ENCODE measurements at regions not wholly inside any gene's neighbourhood (a gene's known extent, or its start where the extent isn't known, plus 50 kb on each side); places are given as distances from the start of the nearest gene placed in this dataset.

GRCh38 chr22:34760276-34761008 is 305.5 kb upstream of the ISX start:
- no peak for DNase-seq (ENCODE audit: low spot score)
- Histone ChIP-seq H3K27ac (ENCODE audit: low read depth in 1 of 2, low read length in 2 of 2) (no peak overlapping the region), H3K36me3 (ENCODE audit: control insufficient read depth in 4 of 4, insufficient read depth in 3 of 4, low read depth in 1 of 4, low read length in 3 of 4) (no peaks in the 10 kb centered on the region), H3K9ac (ENCODE audit: low read depth in 1 of 2, low read length in 2 of 2) (no peak overlapping the region), H3K4me1 (ENCODE audit: control insufficient read depth in 4 of 4, insufficient read depth in 4 of 4, low read length in 3 of 4) (no peaks in the 10 kb centered on the region), H3K4me3 (ENCODE audit: low read depth in 1 of 3, low read length in 3 of 3) (no peak overlapping the region), H3K9me3 (ENCODE audit: control insufficient read depth in 4 of 4, low read length in 3 of 4) (peaks cover 0 to 2% (median 0%) of the 10 kb centered on the region in 4 donors), H3K27me3 (ENCODE audit: control insufficient read depth in 4 of 4, insufficient read depth in 4 of 4, low read length in 3 of 4) (peaks cover 0 to 18% (median 3%) of the 10 kb centered on the region in 4 donors)
- WGBS, result 78% methylated on average over 8 of the region's 8 CpGs
- TF ChIP-seq FOXA2 (IDR thresholded peaks at IDR 0.05) (no peak), FOXA1 (IDR thresholded peaks at IDR 0.05) (no peak), GABPA (IDR thresholded peaks at IDR 0.05 in 1 of 2, conservative IDR thresholded peaks at IDR 0.05 in 1 of 2) (no peak), REST (IDR thresholded peaks at IDR 0.05) (no peak), CTCF (IDR thresholded peaks at IDR 0.05; ENCODE audit: low read depth, low read length, missing input control) (no peak), EGR1 (IDR thresholded peaks at IDR 0.05; ENCODE audit: low read depth in 2 of 2) (no peak), TAF1 (conservative IDR thresholded peaks at IDR 0.05) (no peak), NR2F2 (IDR thresholded peaks at IDR 0.05) (no peak), SP1 (IDR thresholded peaks at IDR 0.05) (no peak), JUND (IDR thresholded peaks at IDR 0.05) (no peak), RXRA (IDR thresholded peaks at IDR 0.05) (no peak), RAD21 (IDR thresholded peaks at IDR 0.05) (no peak), MAX (IDR thresholded peaks at IDR 0.05) (no peak), HNF4G (IDR thresholded peaks at IDR 0.05) (no peak), YY1 (IDR thresholded peaks at IDR 0.05) (no peak), ATF3 (IDR thresholded peaks at IDR 0.05) (no peak)

GRCh38 chr22:34761111-34761510 is 304.8 kb upstream of the ISX start:
- no peak overlapping the region for H3K27ac ChIP-seq (ENCODE audit: low read depth in 1 of 2, low read length in 2 of 2)
- no peak overlapping the region for H3K9ac ChIP-seq (ENCODE audit: low read depth in 1 of 2, low read length in 2 of 2)
- DNase-seq (ENCODE audit: low spot score), result no peak
- no peaks in the 10 kb centered on the region for H3K36me3 ChIP-seq (ENCODE audit: control insufficient read depth in 4 of 4, insufficient read depth in 3 of 4, low read depth in 1 of 4, low read length in 3 of 4)
- H3K9me3 ChIP-seq (ENCODE audit: control insufficient read depth in 4 of 4, low read length in 3 of 4), result peaks cover 0 to 2% (median 0%) of the 10 kb centered on the region in 4 donors
- no peaks in the 10 kb centered on the region for H3K4me1 ChIP-seq (ENCODE audit: control insufficient read depth in 4 of 4, insufficient read depth in 4 of 4, low read length in 3 of 4)
- WGBS, result 66% methylated on average over 6 of the region's 6 CpGs
- no peak overlapping the region for H3K4me3 ChIP-seq (ENCODE audit: low read depth in 1 of 3, low read length in 3 of 3)
- TF ChIP-seq RAD21 (IDR thresholded peaks at IDR 0.05) (no peak), FOXA2 (IDR thresholded peaks at IDR 0.05) (no peak)
- H3K27me3 ChIP-seq (ENCODE audit: control insufficient read depth in 4 of 4, insufficient read depth in 4 of 4, low read length in 3 of 4), result peaks cover 0 to 18% (median 3%) of the 10 kb centered on the region in 4 donors
